H1 (cell line): ENCODE measurements at regions not wholly inside any gene's neighbourhood (a gene's known extent, or its start where the extent isn't known, plus 50 kb on each side); places are given as distances from the start of the nearest gene placed in this dataset.

Source experiments
- ATF2 ChIP-seq: IDR thresholded peaks from 2 replicates; pipeline ENCODE4 v1.6.1; 2012; ENCODE audit warnings: low read length, inconsistent platforms
- ATF3 ChIP-seq: IDR thresholded peaks from 2 replicates; pipeline ENCODE4 v1.6.1; 2011; ENCODE audit warnings: low read depth, mild to moderate bottlenecking, low read length; ENCODE audit not compliant: insufficient read depth
- CBX8 ChIP-seq: fragments of 300-800, 300-1000 bp; sonication (generic); IDR thresholded peaks from 2 replicates; pipeline ENCODE4 v1.7.1; 2016; ENCODE audit warnings: low read depth, low read length, borderline replicate concordance
- CHD1 ChIP-seq: IDR thresholded peaks from 2 replicates; pipeline ENCODE4 v1.6.1; 2012; ENCODE audit warnings: low read depth, low read length, improper control_type of control experiment
- KDM5A ChIP-seq: fragments of 200-600 bp; IDR thresholded peaks from 2 replicates; pipeline ENCODE4 v1.7.1; 2012; ENCODE audit warnings: mild to moderate bottlenecking, low read length, inconsistent platforms, mixed read lengths
- NANOG ChIP-seq: IDR thresholded peaks from 2 replicates; pipeline ENCODE4 v1.6.1; 2011; ENCODE audit warnings: low read length, low read depth, mild to moderate bottlenecking, inconsistent platforms; ENCODE audit not compliant: insufficient read depth, poor library complexity, severe bottlenecking

- no peak for TF ChIP-seq ATF2
- TF ChIP-seq NANOG = no peak
- no peak for TF ChIP-seq ATF3
- TF ChIP-seq KDM5A = no peak
- TF ChIP-seq CHD1 = no peak
- no peak for TF ChIP-seq CBX8
These were observed 780.9 kb downstream of the C6orf118 start (continued) for GRCh38 chr6:164528539-164528938.
